Activated B cell treated with CpG ODN at 0.5 μM for 24 hours (primary cell): ENCODE measurements at regions not wholly inside any gene's neighbourhood (a gene's known extent, or its start where the extent isn't known, plus 50 kb on each side); places are given as distances from the start of the nearest gene placed in this dataset.
A peak's percentile ranks its signal among the peaks of the same experiment; 100 is the strongest.

Source experiments
- ATAC-seq: fragments of 200-7000 bp; cut with Tn5 transposase; one replicate; pipeline ENCODE4 v1.10.0; 2021; ENCODE audit warnings: low read depth, mild to moderate bottlenecking, moderate library complexity
- CTCF ChIA-PET: fragments of 350-600 bp; sonication (Branson Sonifier 250); formaldehyde crosslinking; loops from one replicate; lab custom pipeline; 2021; ENCODE audit warnings: antibody characterized with exemption; lab: Charles Lee
- POLR2A ChIA-PET: fragments of 350-600 bp; sonication (Branson Sonifier 250); formaldehyde crosslinking; loops from one replicate; lab custom pipeline; 2021; ENCODE audit warnings: antibody characterized with exemption; lab: Charles Lee
- DNase-seq: peaks from one replicate; pipeline ENCODE4 v3.0.0; 2022
- H3K27ac Mint-ChIP-seq: one replicate; pipeline ENCODE4 v1.8.0; 2020; ENCODE audit warnings: mixed read lengths
- H3K27me3 Mint-ChIP-seq: one replicate; pipeline ENCODE4 v1.8.0; 2021; ENCODE audit warnings: mixed read lengths
- H3K36me3 Mint-ChIP-seq: one replicate; pipeline ENCODE4 v1.8.0; 2021; ENCODE audit warnings: low read depth, mixed read lengths
- H3K4me1 Mint-ChIP-seq: one replicate; pipeline ENCODE4 v1.8.0; 2021; ENCODE audit warnings: mixed read lengths
- H3K4me3 Mint-ChIP-seq: one replicate; pipeline ENCODE4 v1.8.0; 2020; ENCODE audit warnings: mild to moderate bottlenecking, mixed read lengths
- H3K9me3 Mint-ChIP-seq: one replicate; pipeline ENCODE4 v1.8.0; 2020; ENCODE audit warnings: mixed read lengths
- CTCF ChIP-seq: fragments of 200-600 bp; IDR thresholded peaks from one replicate; pipeline ENCODE4 v1.8.0; 2022; ENCODE audit warnings: antibody characterized with exemption, mild to moderate bottlenecking
- intact Hi-C: fragments of 100-400 bp; cut with micrococcal nuclease; formaldehyde crosslinking; loops from one replicate; pipeline ENCODE4 v1.15.1; 2024

DNA sequence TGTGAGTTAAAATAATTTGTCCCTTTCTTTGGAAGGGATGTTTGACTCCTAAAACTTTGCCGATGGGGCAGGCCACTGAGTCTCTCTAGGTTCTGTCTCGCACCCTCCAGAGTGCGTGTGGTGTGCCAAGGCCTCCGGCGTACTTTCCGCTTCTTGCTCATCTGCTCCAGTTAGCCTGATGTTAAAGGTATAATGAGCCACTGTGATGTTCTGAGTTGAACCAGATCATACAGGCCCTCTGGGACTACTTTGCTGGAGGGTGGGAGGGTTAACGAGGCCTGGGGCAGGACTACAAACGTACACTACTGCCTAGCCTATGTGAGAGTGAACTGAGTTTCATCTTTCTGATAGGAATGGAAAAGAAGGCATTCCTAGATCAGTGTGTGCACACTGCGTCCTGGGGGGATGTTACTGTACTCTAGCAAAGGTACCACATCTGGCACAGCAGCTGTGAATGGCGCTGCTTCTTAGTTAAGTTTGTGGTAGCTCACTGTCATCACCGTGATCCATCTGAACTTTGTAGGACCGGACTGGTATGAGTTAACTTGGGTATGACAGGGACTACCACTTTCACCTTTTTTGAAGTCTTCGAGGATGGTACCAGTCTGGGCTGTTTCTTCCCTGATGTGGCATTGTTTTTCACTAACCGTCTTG is 60.2 kb downstream of the RGS12 start:
- no peak for DNase-seq
- H3K27me3 Mint-ChIP-seq: no peaks in the 10 kb centered on the region
- ChIA-PET POLR2A (no interaction called here), CTCF (interaction anchor here (1.2 kb wide), 1 partner anchor 10 kb away, joined by 4 read pairs; no protein-coding TSS in a partner anchor)
- no peak overlapping the region for H3K4me3 Mint-ChIP-seq
- peaks cover 8% of the 10 kb centered on the region for H3K9me3 Mint-ChIP-seq
- H3K4me1 Mint-ChIP-seq: peaks cover 34% of the 10 kb centered on the region
- no peak overlapping the region for H3K27ac Mint-ChIP-seq
- TF ChIP-seq CTCF: no peak
- intact Hi-C loops: no loop called here
- ATAC-seq: no peak
- H3K36me3 Mint-ChIP-seq: peaks cover 2% of the 10 kb centered on the region

- no peak for TF ChIP-seq CTCF
- ChIA-PET POLR2A (interaction anchor here (2.8 kb wide), 1 partner anchor 19 kb away, joined by 12 read pairs; no protein-coding TSS in a partner anchor), CTCF (interaction anchor here (1.2 to 3.0 kb wide), 4 partner anchors 8 to 127 kb away, joined by 4 to 15 read pairs (median 8); no protein-coding TSS in a partner anchor)
- DNase-seq (no peak), ATAC-seq (no peak)
- H3K4me3 Mint-ChIP-seq: no peak overlapping the region
- H3K36me3 Mint-ChIP-seq: peaks cover 2% of the 10 kb centered on the region
- H3K27me3 Mint-ChIP-seq: no peaks in the 10 kb centered on the region
- H3K9me3 Mint-ChIP-seq: peaks cover 11% of the 10 kb centered on the region
- peak overlapping the region; percentile 91 for H3K27ac Mint-ChIP-seq
- peaks cover 39% of the 10 kb centered on the region for H3K4me1 Mint-ChIP-seq
- intact Hi-C loops: loop anchor here (2.0 kb wide), 1 partner anchor 19 kb away; no protein-coding TSS in a partner anchor
Measured at GRCh38 chr4:3353752-3354454, 61.1 kb downstream of the RGS12 start.

GRCh38 chr4:3354455-3354811 is 61.6 kb downstream of the RGS12 start:
- TF ChIP-seq CTCF: no peak
- H3K36me3 Mint-ChIP-seq: peaks cover 2% of the 10 kb centered on the region
- intact Hi-C loops: loop anchor here (2.0 kb wide), 1 partner anchor 18 kb away; no protein-coding TSS in a partner anchor
- H3K27ac Mint-ChIP-seq: peak overlapping the region; percentile 91
- H3K4me3 Mint-ChIP-seq: no peak overlapping the region
- CTCF ChIA-PET: interaction anchor here (2.5 to 3.0 kb wide), 3 partner anchors 8 to 126 kb away, joined by 8 to 15 read pairs (median 9); no protein-coding TSS in a partner anchor
- DNase-seq (no peak), ATAC-seq (no peak)
- H3K27me3 Mint-ChIP-seq: no peaks in the 10 kb centered on the region
- H3K9me3 Mint-ChIP-seq: peaks cover 11% of the 10 kb centered on the region
- peaks cover 42% of the 10 kb centered on the region for H3K4me1 Mint-ChIP-seq
- POLR2A ChIA-PET: interaction anchor here (1.4 to 2.8 kb wide), 4 partner anchors 8 to 34 kb away, joined by 4 to 44 read pairs (median 8); no protein-coding TSS in a partner anchor

DNA sequence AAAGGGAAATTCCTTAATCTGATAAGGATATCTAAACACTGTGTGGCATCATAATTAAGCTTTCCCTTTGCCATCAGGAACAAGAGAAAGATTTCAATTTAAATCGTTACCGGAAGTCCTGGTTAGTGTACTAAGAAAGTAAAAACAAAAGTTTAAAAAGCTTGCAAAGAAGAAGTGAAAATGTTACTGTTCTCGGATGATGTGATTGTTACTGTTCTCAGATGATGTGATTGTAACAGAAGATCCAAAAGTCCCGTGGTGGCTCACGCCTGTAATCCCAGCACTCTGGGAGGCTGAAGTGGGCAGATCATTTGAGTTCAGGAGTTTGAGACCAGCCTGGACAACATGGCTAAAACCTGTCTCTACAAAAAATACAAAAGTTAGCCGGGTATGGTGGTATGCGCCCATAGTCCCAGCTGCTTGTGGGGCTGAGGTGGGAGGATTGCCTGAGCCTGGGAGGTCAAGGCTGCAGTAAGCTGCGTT is 62.5 kb downstream of the RGS12 start:
- peak overlapping the region; percentile 67 for H3K4me3 Mint-ChIP-seq

More for the DNA sequence above, 62.5 kb downstream of the RGS12 start:
- ATAC-seq (peak; percentile 89), DNase-seq (no peak)
- H3K36me3 Mint-ChIP-seq: peaks cover 2% of the 10 kb centered on the region
- ChIA-PET CTCF (interaction anchor here (1.4 to 3.0 kb wide), 4 partner anchors 9 to 125 kb away, joined by 4 to 15 read pairs (median 8); no protein-coding TSS in a partner anchor), POLR2A (interaction anchor here (1.0 to 2.8 kb wide), 7 partner anchors 9 to 39 kb away, joined by 3 to 44 read pairs (median 5); no protein-coding TSS in a partner anchor)
- no peak for TF ChIP-seq CTCF
- H3K27me3 Mint-ChIP-seq: no peaks in the 10 kb centered on the region
- peaks cover 11% of the 10 kb centered on the region for H3K9me3 Mint-ChIP-seq
- peak overlapping the region; percentile 91 for H3K27ac Mint-ChIP-seq
- H3K4me1 Mint-ChIP-seq: peaks cover 44% of the 10 kb centered on the region
- intact Hi-C loops: loop anchor here (1.0 to 2.0 kb wide), 2 partner anchors 17 to 32 kb away; no protein-coding TSS in a partner anchor
